ENCODE measurements at regions not wholly inside any gene's neighbourhood (a gene's known extent, or its start where the extent isn't known, plus 50 kb on each side); places are given as distances from the start of the nearest gene placed in this dataset.

GRCh38 chr6:121008553-121008952 lies 325.7 kb downstream of the TBC1D32 start:
- TF ChIP-seq HOXA7 (CRISPR knock-in tag; IDR thresholded peaks at IDR 0.05; ENCODE audit: borderline replicate concordance) = no peak
- TF ChIP-seq REST (tag by site-specific recombination; IDR thresholded peaks at IDR 0.05) = no peak
- TF ChIP-seq ZNF48 (tag by site-specific recombination; IDR thresholded peaks at IDR 0.05) = no peak
- no peak for TF ChIP-seq ZNF76 (tag by site-specific recombination; IDR thresholded peaks at IDR 0.05; ENCODE audit: borderline replicate concordance, low read depth)
- no peak for TF ChIP-seq CTCF (tag by site-specific recombination; IDR thresholded peaks at IDR 0.05)
- TF ChIP-seq ZNF830 (tag by site-specific recombination; IDR thresholded peaks at IDR 0.05; ENCODE audit: low read depth) = no peak
- TF ChIP-seq MZF1 (tag by site-specific recombination; IDR thresholded peaks at IDR 0.05; ENCODE audit: borderline replicate concordance) = no peak
- TF ChIP-seq BCL11A (tag by site-specific recombination; IDR thresholded peaks at IDR 0.05; ENCODE audit: low read depth) = no peak
- no peak for TF ChIP-seq ZFP37 (tag by site-specific recombination; IDR thresholded peaks at IDR 0.05)
- no peak for TF ChIP-seq RBAK (tag by site-specific recombination; IDR thresholded peaks at IDR 0.05)
- TF ChIP-seq KLF7 (tag by site-specific recombination; IDR thresholded peaks at IDR 0.05; ENCODE audit: borderline replicate concordance) = no peak
- no peak for TF ChIP-seq MYNN (tag by site-specific recombination; IDR thresholded peaks at IDR 0.05; ENCODE audit: borderline replicate concordance)
- no peak for TF ChIP-seq IKZF3 (tag by site-specific recombination; IDR thresholded peaks at IDR 0.05)
- TF ChIP-seq, protein P1, sequence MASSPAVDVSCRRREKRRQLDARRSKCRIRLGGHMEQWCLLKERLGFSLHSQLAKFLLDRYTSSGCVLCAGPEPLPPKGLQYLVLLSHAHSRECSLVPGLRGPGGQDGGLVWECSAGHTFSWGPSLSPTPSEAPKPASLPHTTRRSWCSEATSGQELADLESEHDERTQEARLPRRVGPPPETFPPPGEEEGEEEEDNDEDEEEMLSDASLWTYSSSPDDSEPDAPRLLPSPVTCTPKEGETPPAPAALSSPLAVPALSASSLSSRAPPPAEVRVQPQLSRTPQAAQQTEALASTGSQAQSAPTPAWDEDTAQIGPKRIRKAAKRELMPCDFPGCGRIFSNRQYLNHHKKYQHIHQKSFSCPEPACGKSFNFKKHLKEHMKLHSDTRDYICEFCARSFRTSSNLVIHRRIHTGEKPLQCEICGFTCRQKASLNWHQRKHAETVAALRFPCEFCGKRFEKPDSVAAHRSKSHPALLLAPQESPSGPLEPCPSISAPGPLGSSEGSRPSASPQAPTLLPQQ (tag by site-specific recombination; IDR thresholded peaks at IDR 0.05) = no peak

Data from HEK293 (cell line).